ENCODE measurements at regions not wholly inside any gene's neighbourhood (a gene's known extent, or its start where the extent isn't known, plus 50 kb on each side); places are given as distances from the start of the nearest gene placed in this dataset.

DNA sequence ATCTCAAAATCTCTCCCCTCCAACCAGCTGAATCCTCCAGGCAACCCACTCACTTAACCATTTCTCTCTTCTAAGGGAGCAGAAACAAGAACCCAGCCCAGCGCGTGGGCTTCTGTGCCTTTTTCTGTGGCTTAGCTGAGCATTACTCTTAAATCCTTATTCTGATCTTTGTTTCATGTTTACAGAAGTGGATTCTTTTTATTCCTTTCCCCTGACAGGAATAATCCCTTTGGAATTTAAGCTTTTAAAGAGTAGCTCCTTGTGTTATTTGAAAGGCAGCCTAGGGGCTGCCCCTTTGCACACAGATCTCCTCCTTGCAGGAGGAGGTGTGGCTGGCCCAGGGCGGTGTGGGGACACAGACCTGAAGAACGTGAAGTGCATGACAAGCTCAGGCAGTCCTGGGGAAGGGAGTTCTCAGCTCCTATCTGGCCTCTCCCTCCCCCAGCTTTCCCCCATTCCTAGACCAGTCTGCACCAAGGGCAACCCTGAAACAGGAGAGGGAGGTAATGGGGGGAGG is 77.1 kb upstream of the UBE2E1 start:
- TF ChIP-seq, protein P1, sequence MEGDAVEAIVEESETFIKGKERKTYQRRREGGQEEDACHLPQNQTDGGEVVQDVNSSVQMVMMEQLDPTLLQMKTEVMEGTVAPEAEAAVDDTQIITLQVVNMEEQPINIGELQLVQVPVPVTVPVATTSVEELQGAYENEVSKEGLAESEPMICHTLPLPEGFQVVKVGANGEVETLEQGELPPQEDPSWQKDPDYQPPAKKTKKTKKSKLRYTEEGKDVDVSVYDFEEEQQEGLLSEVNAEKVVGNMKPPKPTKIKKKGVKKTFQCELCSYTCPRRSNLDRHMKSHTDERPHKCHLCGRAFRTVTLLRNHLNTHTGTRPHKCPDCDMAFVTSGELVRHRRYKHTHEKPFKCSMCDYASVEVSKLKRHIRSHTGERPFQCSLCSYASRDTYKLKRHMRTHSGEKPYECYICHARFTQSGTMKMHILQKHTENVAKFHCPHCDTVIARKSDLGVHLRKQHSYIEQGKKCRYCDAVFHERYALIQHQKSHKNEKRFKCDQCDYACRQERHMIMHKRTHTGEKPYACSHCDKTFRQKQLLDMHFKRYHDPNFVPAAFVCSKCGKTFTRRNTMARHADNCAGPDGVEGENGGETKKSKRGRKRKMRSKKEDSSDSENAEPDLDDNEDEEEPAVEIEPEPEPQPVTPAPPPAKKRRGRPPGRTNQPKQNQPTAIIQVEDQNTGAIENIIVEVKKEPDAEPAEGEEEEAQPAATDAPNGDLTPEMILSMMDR (IDR thresholded peaks at IDR 0.05): no peak
- TF ChIP-seq EP300 (IDR thresholded peaks at IDR 0.05): no peak
- no peak for TF ChIP-seq POLR2A (IDR thresholded peaks at IDR 0.05)
- no peak for TF ChIP-seq POLR2AphosphoS5 (IDR thresholded peaks at IDR 0.05)
